ENCODE measurements at regions not wholly inside any gene's neighbourhood (a gene's known extent, or its start where the extent isn't known, plus 50 kb on each side); places are given as distances from the start of the nearest gene placed in this dataset.
A peak's percentile ranks its signal among the peaks of the same experiment; 100 is the strongest.
"Not testable (repeated sequence)": the region's sequence is repeated elsewhere in the genome, so short reads cannot be mapped to it uniquely, and the experiment has no call there.

GRCh38 chr9:26219961-26220360 lies 541.7 kb upstream of the TUSC1 start:
- Histone ChIP-seq H3K79me2 (ENCODE audit: insufficient read depth, low read depth) (no peaks in the 10 kb centered on the region), H3K36me3 (ENCODE audit: insufficient read depth) (no peaks in the 10 kb centered on the region), H2AFZ (ENCODE audit: low read depth) (no peak overlapping the region), H3K27me3 (ENCODE audit: insufficient read depth, low read depth) (no peaks in the 10 kb centered on the region), H3K4me1 (ENCODE audit: low read depth, poor library complexity, severe bottlenecking) (no peaks in the 10 kb centered on the region), H3K4me3 (IDR thresholded peaks at IDR 0.05; ENCODE audit: insufficient read depth, low read depth, low read length) (no peak overlapping the region), H4K20me1 (ENCODE audit: insufficient read depth) (no peaks in the 10 kb centered on the region), H3K4me2 (no peak overlapping the region), H3K27ac (no peak overlapping the region), H3K9ac (no peak overlapping the region)
- TF ChIP-seq, protein P1, sequence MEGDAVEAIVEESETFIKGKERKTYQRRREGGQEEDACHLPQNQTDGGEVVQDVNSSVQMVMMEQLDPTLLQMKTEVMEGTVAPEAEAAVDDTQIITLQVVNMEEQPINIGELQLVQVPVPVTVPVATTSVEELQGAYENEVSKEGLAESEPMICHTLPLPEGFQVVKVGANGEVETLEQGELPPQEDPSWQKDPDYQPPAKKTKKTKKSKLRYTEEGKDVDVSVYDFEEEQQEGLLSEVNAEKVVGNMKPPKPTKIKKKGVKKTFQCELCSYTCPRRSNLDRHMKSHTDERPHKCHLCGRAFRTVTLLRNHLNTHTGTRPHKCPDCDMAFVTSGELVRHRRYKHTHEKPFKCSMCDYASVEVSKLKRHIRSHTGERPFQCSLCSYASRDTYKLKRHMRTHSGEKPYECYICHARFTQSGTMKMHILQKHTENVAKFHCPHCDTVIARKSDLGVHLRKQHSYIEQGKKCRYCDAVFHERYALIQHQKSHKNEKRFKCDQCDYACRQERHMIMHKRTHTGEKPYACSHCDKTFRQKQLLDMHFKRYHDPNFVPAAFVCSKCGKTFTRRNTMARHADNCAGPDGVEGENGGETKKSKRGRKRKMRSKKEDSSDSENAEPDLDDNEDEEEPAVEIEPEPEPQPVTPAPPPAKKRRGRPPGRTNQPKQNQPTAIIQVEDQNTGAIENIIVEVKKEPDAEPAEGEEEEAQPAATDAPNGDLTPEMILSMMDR (conservative IDR thresholded peaks at IDR 0.05; ENCODE audit: low read depth, low read length) = no peak

DNA sequence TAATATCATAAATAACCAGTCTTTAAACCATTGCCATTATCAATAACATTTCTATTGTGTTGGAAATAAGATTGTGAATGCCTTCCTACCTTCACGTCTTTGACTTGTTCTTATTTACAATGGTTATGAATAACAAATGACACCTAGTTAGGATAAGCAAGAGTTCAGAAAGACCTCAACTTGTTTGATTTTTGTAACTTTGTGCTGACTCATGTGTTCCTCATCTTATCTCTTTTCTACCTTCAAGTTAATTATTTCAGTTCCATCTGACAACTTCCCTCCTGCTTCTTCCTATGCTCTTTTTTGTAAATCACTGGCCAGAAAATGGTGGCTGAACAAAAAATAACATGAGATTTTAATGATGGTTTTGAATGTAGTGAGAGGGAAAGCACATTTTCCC lies 538.5 kb upstream of the TUSC1 start:
- Histone ChIP-seq H4K20me1 (ENCODE audit: insufficient read depth) (no peaks in the 10 kb centered on the region), H3K27me3 (ENCODE audit: insufficient read depth, low read depth) (no peaks in the 10 kb centered on the region), H3K27ac (no peak overlapping the region), H2AFZ (ENCODE audit: low read depth) (no peak overlapping the region), H3K4me2 (no peak overlapping the region), H3K36me3 (ENCODE audit: insufficient read depth) (no peaks in the 10 kb centered on the region), H3K4me1 (ENCODE audit: low read depth, poor library complexity, severe bottlenecking) (no peaks in the 10 kb centered on the region), H3K9ac (no peak overlapping the region), H3K79me2 (ENCODE audit: insufficient read depth, low read depth) (no peaks in the 10 kb centered on the region), H3K4me3 (IDR thresholded peaks at IDR 0.05; ENCODE audit: insufficient read depth, low read depth, low read length) (no peak overlapping the region)
- TF ChIP-seq, protein P1 (conservative IDR thresholded peaks at IDR 0.05; ENCODE audit: low read depth, low read length) = no peak

- H3K79me2 ChIP-seq (ENCODE audit: insufficient read depth, low read depth); H3K9ac ChIP-seq; H3K36me3 ChIP-seq (ENCODE audit: insufficient read depth); H4K20me1 ChIP-seq (ENCODE audit: insufficient read depth); H3K27me3 ChIP-seq (ENCODE audit: insufficient read depth, low read depth); H3K4me3 ChIP-seq (IDR thresholded peaks at IDR 0.05; ENCODE audit: insufficient read depth, low read depth, low read length); H3K4me2 ChIP-seq; H2AFZ ChIP-seq (ENCODE audit: low read depth); H3K27ac ChIP-seq: not testable (repeated sequence)
- peaks cover 10% of the 10 kb centered on the region for H3K4me1 ChIP-seq (ENCODE audit: low read depth, poor library complexity, severe bottlenecking)
These were observed 536.6 kb upstream of the TUSC1 start for GRCh38 chr9:26214713-26215444.

DNA sequence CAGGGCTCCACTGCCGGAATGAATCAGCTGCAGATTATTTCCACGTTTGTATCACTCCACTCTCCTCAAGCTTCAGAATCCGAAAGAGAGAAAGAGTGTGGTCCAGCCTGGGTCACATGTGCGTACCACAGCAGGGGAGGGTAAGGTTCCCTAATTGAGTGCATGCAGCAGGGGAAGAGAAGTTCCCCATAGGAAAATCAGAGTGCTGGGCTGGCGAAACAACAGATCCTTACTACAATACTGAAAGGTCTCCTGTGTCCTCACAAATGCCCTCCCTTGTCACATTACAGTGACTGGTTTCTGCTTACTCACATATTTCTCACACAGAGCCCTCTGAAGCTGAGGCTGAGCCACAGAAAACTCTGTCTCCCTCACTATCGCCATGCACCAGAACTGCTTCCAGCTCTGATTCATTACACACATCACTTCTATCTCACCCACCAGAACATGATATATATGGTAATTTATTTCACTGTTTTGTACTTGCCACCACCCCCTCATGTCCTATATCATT lies 532.2 kb upstream of the TUSC1 start:
- H2AFZ ChIP-seq (ENCODE audit: low read depth) = peak overlapping the region; percentile 29; the same call in 1 of the 2 replicates
- TF ChIP-seq, protein P1 (conservative IDR thresholded peaks at IDR 0.05; ENCODE audit: low read depth, low read length) = no peak

GRCh38 chr9:26205261-26205660 lies 527.0 kb upstream of the TUSC1 start:
- Histone ChIP-seq H3K27ac (no peak overlapping the region), H4K20me1 (ENCODE audit: insufficient read depth) (no peaks in the 10 kb centered on the region), H3K36me3 (ENCODE audit: insufficient read depth) (no peaks in the 10 kb centered on the region), H3K9ac (no peak overlapping the region), H3K79me2 (ENCODE audit: insufficient read depth, low read depth) (no peaks in the 10 kb centered on the region), H3K4me1 (ENCODE audit: low read depth, poor library complexity, severe bottlenecking) (peaks cover 12% of the 10 kb centered on the region), H3K27me3 (ENCODE audit: insufficient read depth, low read depth) (no peaks in the 10 kb centered on the region), H2AFZ (ENCODE audit: low read depth) (no peak overlapping the region), H3K4me3 (IDR thresholded peaks at IDR 0.05; ENCODE audit: insufficient read depth, low read depth, low read length) (no peak overlapping the region), H3K4me2 (no peak overlapping the region)
- TF ChIP-seq, protein P1 (conservative IDR thresholded peaks at IDR 0.05; ENCODE audit: low read depth, low read length) = no peak

More for the DNA sequence above, 532.2 kb upstream of the TUSC1 start:
- H3K4me3 ChIP-seq (IDR thresholded peaks at IDR 0.05; ENCODE audit: insufficient read depth, low read depth, low read length) = no peak overlapping the region
- no peaks in the 10 kb centered on the region for H3K27me3 ChIP-seq (ENCODE audit: insufficient read depth, low read depth)
- H3K9ac ChIP-seq = no peak overlapping the region
- H3K27ac ChIP-seq = peak overlapping the region; percentile 21; the same call in 1 of the 2 replicates
- no peaks in the 10 kb centered on the region for H4K20me1 ChIP-seq (ENCODE audit: insufficient read depth)
- no peaks in the 10 kb centered on the region for H3K36me3 ChIP-seq (ENCODE audit: insufficient read depth)
- H3K4me2 ChIP-seq = peak overlapping the region; percentile 13; the same call in 1 of the 2 replicates
- H3K4me1 ChIP-seq (ENCODE audit: low read depth, poor library complexity, severe bottlenecking) = peaks cover 22% of the 10 kb centered on the region
- H3K79me2 ChIP-seq (ENCODE audit: insufficient read depth, low read depth) = no peaks in the 10 kb centered on the region

Data from KMS-11 (cell line).